ENCODE measurements at regions not wholly inside any gene's neighbourhood (a gene's known extent, or its start where the extent isn't known, plus 50 kb on each side); places are given as distances from the start of the nearest gene placed in this dataset.

DNA sequence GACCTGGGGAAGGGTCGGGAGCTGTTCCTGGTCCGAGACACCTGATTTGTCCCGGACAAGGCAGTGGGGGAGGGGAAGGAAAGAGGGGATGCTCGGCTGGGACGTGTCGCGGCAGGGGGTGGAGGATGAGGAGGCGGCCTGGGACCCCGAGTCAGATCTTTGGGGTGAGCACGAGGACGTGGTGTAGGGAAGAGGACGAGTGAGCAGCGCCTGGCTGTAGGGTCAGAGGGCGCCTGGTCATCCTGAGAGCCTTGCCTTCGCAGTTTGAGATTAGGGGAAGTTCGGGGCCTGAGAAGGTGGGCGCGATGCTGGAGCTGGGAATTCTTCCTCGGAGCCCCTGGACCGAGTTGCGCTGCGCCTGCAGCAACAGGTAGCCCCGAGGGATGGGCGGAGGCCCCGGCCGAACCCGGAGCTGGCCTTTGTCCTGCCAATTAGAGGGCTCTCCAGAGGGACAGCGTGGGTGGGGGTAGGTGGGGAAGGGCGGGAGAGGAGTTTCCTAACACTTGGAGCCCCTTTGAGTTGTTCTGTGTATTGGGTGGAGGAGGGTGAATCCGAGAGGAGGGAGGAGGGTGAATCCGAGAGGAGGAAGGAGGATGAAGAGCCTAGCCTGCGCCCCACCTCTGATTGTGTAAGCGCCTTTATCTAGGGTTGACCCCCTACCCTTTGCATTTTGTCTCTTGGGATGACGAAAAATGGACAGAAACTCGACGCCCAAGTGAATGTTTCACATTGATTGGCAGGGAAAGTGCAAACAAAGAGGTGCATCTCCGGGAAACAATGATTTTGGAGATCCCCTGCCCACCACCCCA lies 72.0 kb downstream of the SOX4 start:
- Histone ChIP-seq H4K20me1 (replicated peaks; ENCODE audit: control insufficient read depth, extremely low read depth, insufficient read depth, low read length) (no peaks in the 10 kb centered on the region), H3K4me2 (ENCODE audit: insufficient read depth, low read length) (peak overlapping the region; percentile 90), H3K27me3 (ENCODE audit: control insufficient read depth in 2 of 2, insufficient read depth in 2 of 2, low read length in 2 of 2) (no peaks in the 10 kb centered on the region), H3K27ac (ENCODE audit: insufficient read depth, low read depth, low read length) (peak overlapping the region; percentile 76), H3K36me3 (ENCODE audit: control insufficient read depth in 2 of 2, extremely low read depth in 1 of 2, insufficient read depth in 2 of 2, low read length in 2 of 2) (no peaks in the 10 kb centered on the region), H2AFZ (ENCODE audit: low read depth, low read length) (peak overlapping the region; percentile 74), H3K4me3 (replicated peaks in 1 of 3; ENCODE audit: insufficient read depth in 1 of 3, low read depth in 1 of 3, low read length in 3 of 3) (peak overlapping the region; percentile 47 to 59 (median 55)), H3K79me2 (ENCODE audit: control insufficient read depth, insufficient read depth, low read length) (peaks cover 21% of the 10 kb centered on the region), H3K9me3 (replicated peaks; ENCODE audit: control insufficient read depth, insufficient read depth, low read length) (no peaks in the 10 kb centered on the region), H3K9me1 (replicated peaks; ENCODE audit: control insufficient read depth, extremely low read depth, insufficient read depth, low read length) (no peaks in the 10 kb centered on the region), H3K9ac (replicated peaks; ENCODE audit: extremely low read depth, insufficient read depth, low read length) (peak overlapping the region; percentile 96), H3K4me1 (ENCODE audit: control insufficient read depth, extremely low read depth, insufficient read depth, low read length) (peaks cover 24% of the 10 kb centered on the region)
- POLR2A ChIA-PET = interaction anchor here (0.6 to 2.1 kb wide), 2 partner anchors 71 to 72 kb away, joined by 3 to 11 read pairs; partner anchors contain the start of gene SOX4
- FAIRE-seq (no peak), DNase-seq (ENCODE audit: low read depth, low spot score) (peak; percentile 30)
- intact Hi-C loops (cut with micrococcal nuclease) = loop anchor here (1.0 to 10.0 kb wide), 5 partner anchors 69 to 1217 kb away; no protein-coding TSS in a partner anchor
- BruUV-seq (replicated peaks) = no TSS peak
- dilution Hi-C loops (cut with MboI; ENCODE audit: extremely low pct_ligation_motif_present, low sequenced_read_pairs) = no loop called here
- CTCF ChIA-PET = interaction anchor here (0.6 to 1.4 kb wide), 4 partner anchors 13 to 72 kb away, joined by 3 to 6 read pairs (median 4); partner anchors contain the start of gene SOX4
- TF ChIP-seq MYC (IDR thresholded peaks at IDR 0.05; ENCODE audit: low read depth, low read length) (no peak), POLR2A (IDR thresholded peaks at IDR 0.05; ENCODE audit: low read depth, low read length) (no peak), POLR2AphosphoS5 (IDR thresholded peaks at IDR 0.05; ENCODE audit: insufficient read depth, low read depth, low read length) (no peak)

DNA sequence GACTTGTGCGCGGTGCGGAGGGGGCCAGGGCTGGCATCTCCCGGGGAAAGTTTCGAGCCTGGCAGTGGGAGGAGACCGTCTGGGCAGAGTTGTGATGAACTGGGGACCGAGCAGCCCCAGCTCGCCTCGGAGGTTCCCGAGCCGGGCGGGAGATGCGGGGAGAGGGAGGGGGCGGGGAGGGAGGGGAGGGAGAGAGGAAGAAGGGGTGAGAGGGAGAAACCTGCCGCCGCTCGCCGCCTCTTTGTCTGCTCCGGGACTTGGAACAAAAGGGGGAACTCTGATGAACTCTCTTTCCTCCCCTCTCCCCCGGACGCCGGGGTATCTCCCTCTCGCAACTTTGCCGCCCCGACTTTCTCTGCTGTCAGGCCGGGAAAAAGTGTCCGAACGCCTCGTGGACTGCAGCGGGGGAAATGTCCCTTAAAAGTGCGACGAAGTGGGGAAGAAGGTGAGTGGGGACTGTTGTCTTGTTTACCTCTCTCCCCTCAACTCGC lies 72.7 kb downstream of the SOX4 start:
- Histone ChIP-seq H3K27me3 (ENCODE audit: control insufficient read depth in 2 of 2, insufficient read depth in 2 of 2, low read length in 2 of 2) (no peaks in the 10 kb centered on the region), H3K4me2 (ENCODE audit: insufficient read depth, low read length) (peak overlapping the region; percentile 90), H3K9me3 (replicated peaks; ENCODE audit: control insufficient read depth, insufficient read depth, low read length) (no peaks in the 10 kb centered on the region), H4K20me1 (replicated peaks; ENCODE audit: control insufficient read depth, extremely low read depth, insufficient read depth, low read length) (no peaks in the 10 kb centered on the region), H3K4me3 (replicated peaks in 1 of 3; ENCODE audit: insufficient read depth in 1 of 3, low read depth in 1 of 3, low read length in 3 of 3) (peak overlapping the region; percentile 47 to 92 (median 89)), H2AFZ (ENCODE audit: low read depth, low read length) (peak overlapping the region; percentile 74), H3K36me3 (ENCODE audit: control insufficient read depth in 2 of 2, extremely low read depth in 1 of 2, insufficient read depth in 2 of 2, low read length in 2 of 2) (no peaks in the 10 kb centered on the region), H3K9me1 (replicated peaks; ENCODE audit: control insufficient read depth, extremely low read depth, insufficient read depth, low read length) (no peaks in the 10 kb centered on the region), H3K27ac (ENCODE audit: insufficient read depth, low read depth, low read length) (peak overlapping the region; percentile 76), H3K9ac (replicated peaks; ENCODE audit: extremely low read depth, insufficient read depth, low read length) (peak overlapping the region; percentile 96), H3K4me1 (ENCODE audit: control insufficient read depth, extremely low read depth, insufficient read depth, low read length) (peaks cover 24% of the 10 kb centered on the region), H3K79me2 (ENCODE audit: control insufficient read depth, insufficient read depth, low read length) (peaks cover 23% of the 10 kb centered on the region)
- dilution Hi-C loops (cut with MboI; ENCODE audit: extremely low pct_ligation_motif_present, low sequenced_read_pairs) = no loop called here
- CTCF ChIA-PET = interaction anchor here (1.4 kb wide), 1 partner anchor 72 kb away, joined by 6 read pairs; the partner anchor contains the start of gene SOX4
- TF ChIP-seq POLR2AphosphoS5 (IDR thresholded peaks at IDR 0.05; ENCODE audit: insufficient read depth, low read depth, low read length) (no peak), FOS (IDR thresholded peaks at IDR 0.05; ENCODE audit: borderline replicate concordance, insufficient read depth, low read length) (no peak), JUN (IDR thresholded peaks at IDR 0.05; ENCODE audit: borderline replicate concordance, insufficient read depth, insufficient read length, low read depth) (no peak), MAX (IDR thresholded peaks at IDR 0.05; ENCODE audit: insufficient read depth, insufficient read length) (no peak), POLR2A (IDR thresholded peaks at IDR 0.05; ENCODE audit: low read depth, low read length) (peak; percentile 20), GATA2 (IDR thresholded peaks at IDR 0.05; ENCODE audit: insufficient read depth, insufficient read length, low read depth, low read length) (no peak)
- peak; percentile 66 for FAIRE-seq
- peak; percentile 33 for DNase-seq (ENCODE audit: low read depth, low spot score)
- intact Hi-C loops (cut with micrococcal nuclease) = loop anchor here (5.0 to 10.0 kb wide), 2 partner anchors 1159 to 1216 kb away; no protein-coding TSS in a partner anchor
- no TSS peak for BruUV-seq (replicated peaks)
- POLR2A ChIA-PET = interaction anchor here (0.6 kb wide), 1 partner anchor 73 kb away, joined by 3 read pairs; no protein-coding TSS in a partner anchor

Measured in endothelial cell of umbilical vein (primary cell).